Keratinocyte (primary cell): ENCODE measurements at regions not wholly inside any gene's neighbourhood (a gene's known extent, or its start where the extent isn't known, plus 50 kb on each side); places are given as distances from the start of the nearest gene placed in this dataset.

Source experiments
- DNase-seq: peaks from one replicate; pipeline ENCODE4 v3.0.0-alpha.2; 2011; ENCODE audit warnings: low read depth, missing footprints, low spot score
- FAIRE-seq: peaks from 2 replicates; lab custom pipeline; 2011; peaks lifted over from hg19 to GRCh38; lab: Jason Lieb, UNC
- H2AFZ ChIP-seq: 2 replicates; pipeline ENCODE4 v1.6.0; 2012; ENCODE audit warnings: low read length, control low read depth, inconsistent platforms; ENCODE audit not compliant: control insufficient read depth
- H3K27ac ChIP-seq: 2 replicates; pipeline ENCODE4 v1.5.1; 2011; ENCODE audit warnings: low read length; ENCODE audit not compliant: control insufficient read depth, insufficient read depth
- H3K27me3 ChIP-seq: 3 replicates; pipeline ENCODE4 v1.6.0; 2011; ENCODE audit warnings: low read length; ENCODE audit not compliant: control insufficient read depth, insufficient read depth; ENCODE audit errors: extremely low read depth
- H3K36me3 ChIP-seq, 2 experiments: 2 replicates in 1 of 2; 3 replicates in 1 of 2; pipeline ENCODE4 v1.5.1; 2011; ENCODE audit warnings: low read length in 2 of 2, mild to moderate bottlenecking in 1 of 2; ENCODE audit not compliant: control insufficient read depth in 2 of 2, insufficient read depth in 2 of 2; ENCODE audit errors: extremely low read depth in 1 of 2
- H3K4me1 ChIP-seq: 3 replicates; pipeline ENCODE4 v1.5.1; 2011; ENCODE audit warnings: low read length; ENCODE audit not compliant: control insufficient read depth, insufficient read depth; ENCODE audit errors: extremely low read depth
- H3K4me2 ChIP-seq: 3 replicates; pipeline ENCODE4 v1.6.0; 2011; ENCODE audit warnings: low read depth, low read length; ENCODE audit not compliant: control insufficient read depth, insufficient read depth; ENCODE audit errors: extremely low read depth
- H3K4me3 ChIP-seq, 3 experiments: fragments of 200-600 bp in 1 of 3; sonication (generic) in 1 of 3; 2 replicates in 2 of 3; 3 replicates in 1 of 3; pipeline ENCODE4 v1.5.1; 2011 to 2016; ENCODE audit warnings: low read length in 3 of 3, mild to moderate bottlenecking in 3 of 3, control low read depth in 2 of 3, inconsistent platforms in 1 of 3, low read depth in 1 of 3, mixed read lengths in 1 of 3, mixed run types in 1 of 3, moderate library complexity in 1 of 3; ENCODE audit not compliant: control insufficient read depth in 2 of 3, insufficient read depth in 2 of 3; ENCODE audit errors: extremely low read depth in 1 of 3
- H3K79me2 ChIP-seq: 2 replicates; pipeline ENCODE4 v1.6.0; 2012; ENCODE audit warnings: low read length; ENCODE audit not compliant: control insufficient read depth, insufficient read depth
- H3K9ac ChIP-seq: 3 replicates; pipeline ENCODE4 v1.6.0; 2011; ENCODE audit warnings: low read length; ENCODE audit not compliant: control insufficient read depth, insufficient read depth; ENCODE audit errors: extremely low read depth
- H3K9me1 ChIP-seq: 3 replicates; pipeline ENCODE4 v1.6.0; 2011; ENCODE audit warnings: low read length; ENCODE audit not compliant: control insufficient read depth, insufficient read depth; ENCODE audit errors: extremely low read depth
- H3K9me3 ChIP-seq: 2 replicates; pipeline ENCODE4 v1.5.1; 2012; ENCODE audit warnings: low read depth, low read length; ENCODE audit not compliant: control insufficient read depth
- H4K20me1 ChIP-seq: 3 replicates; pipeline ENCODE4 v1.6.0; 2011; ENCODE audit warnings: low read length; ENCODE audit not compliant: control insufficient read depth, insufficient read depth; ENCODE audit errors: extremely low read depth
- CTCF ChIP-seq, 3 experiments: IDR thresholded peaks in 1 of 3; conservative IDR thresholded peaks in 1 of 3; optimal IDR thresholded peaks in 1 of 3; 2 replicates in 2 of 3; 3 replicates in 1 of 3; pipeline versions ENCODE3 to v1.5.1; 2011; ENCODE audit warnings: low read length in 3 of 3, mild to moderate bottlenecking in 3 of 3, moderate library complexity in 2 of 3, control low read depth in 1 of 3, inconsistent platforms in 1 of 3; ENCODE audit not compliant: insufficient read depth in 2 of 3; ENCODE audit errors: extremely low read depth in 1 of 3
- EZH2 ChIP-seq: IDR thresholded peaks from one replicate; pipeline ENCODE4 v1.6.1; 2012; ENCODE audit warnings: inconsistent platforms, mild to moderate bottlenecking, low read length, moderate library complexity
- dilution Hi-C: fragments of 300-500 bp; cut with MboI; formaldehyde crosslinking; loops from one replicate; pipeline ENCODE4 v1.7.0; 2020; ENCODE audit warnings: low sequenced_read_pairs; ENCODE audit not compliant: extremely low pct_ligation_motif_present

DNA sequence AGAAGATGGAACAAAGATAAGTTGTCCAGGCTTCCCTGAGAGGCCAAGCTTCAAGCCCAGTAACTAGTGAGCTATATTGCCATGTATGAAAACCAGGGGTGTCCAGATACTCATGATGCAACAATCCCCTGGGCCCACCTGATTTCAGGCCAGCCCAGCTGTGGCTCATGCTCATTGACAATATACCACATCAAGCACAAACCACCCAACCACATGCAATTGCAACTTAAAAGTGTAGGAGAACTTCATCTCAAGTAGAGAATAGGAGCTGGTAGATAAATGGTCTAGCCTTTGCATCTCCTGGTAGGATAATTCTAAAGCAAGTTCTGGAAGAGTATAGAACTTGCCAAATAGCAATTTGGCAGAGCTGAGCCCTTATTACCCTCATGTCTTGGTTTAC lies 561.3 kb downstream of the IGSF11 start:
- no peak overlapping the region for H3K9ac ChIP-seq
- no peak overlapping the region for H3K4me3 ChIP-seq
- H3K79me2 ChIP-seq: no peaks in the 10 kb centered on the region
- H3K4me2 ChIP-seq: no peak overlapping the region
- no peaks in the 10 kb centered on the region for H3K4me1 ChIP-seq
- dilution Hi-C loops: no loop called here
- H2AFZ ChIP-seq: no peak overlapping the region
- no peak overlapping the region for H3K27ac ChIP-seq
- TF ChIP-seq CTCF (optimal IDR thresholded peaks at IDR 0.05 in 1 of 3, IDR thresholded peaks at IDR 0.05 in 1 of 3, conservative IDR thresholded peaks at IDR 0.05 in 1 of 3; ENCODE audit: extremely low read depth in 1 of 3, insufficient read depth in 2 of 3, low read length in 3 of 3): no peak
- no peak for TF ChIP-seq EZH2
- DNase-seq: no peak
- FAIRE-seq: no peak
- H3K9me3 ChIP-seq: no peaks in the 10 kb centered on the region
- H3K9me1 ChIP-seq: no peaks in the 10 kb centered on the region
- H3K27me3 ChIP-seq: no peaks in the 10 kb centered on the region
- H4K20me1 ChIP-seq: no peaks in the 10 kb centered on the region
- H3K36me3 ChIP-seq: no peaks in the 10 kb centered on the region

DNA sequence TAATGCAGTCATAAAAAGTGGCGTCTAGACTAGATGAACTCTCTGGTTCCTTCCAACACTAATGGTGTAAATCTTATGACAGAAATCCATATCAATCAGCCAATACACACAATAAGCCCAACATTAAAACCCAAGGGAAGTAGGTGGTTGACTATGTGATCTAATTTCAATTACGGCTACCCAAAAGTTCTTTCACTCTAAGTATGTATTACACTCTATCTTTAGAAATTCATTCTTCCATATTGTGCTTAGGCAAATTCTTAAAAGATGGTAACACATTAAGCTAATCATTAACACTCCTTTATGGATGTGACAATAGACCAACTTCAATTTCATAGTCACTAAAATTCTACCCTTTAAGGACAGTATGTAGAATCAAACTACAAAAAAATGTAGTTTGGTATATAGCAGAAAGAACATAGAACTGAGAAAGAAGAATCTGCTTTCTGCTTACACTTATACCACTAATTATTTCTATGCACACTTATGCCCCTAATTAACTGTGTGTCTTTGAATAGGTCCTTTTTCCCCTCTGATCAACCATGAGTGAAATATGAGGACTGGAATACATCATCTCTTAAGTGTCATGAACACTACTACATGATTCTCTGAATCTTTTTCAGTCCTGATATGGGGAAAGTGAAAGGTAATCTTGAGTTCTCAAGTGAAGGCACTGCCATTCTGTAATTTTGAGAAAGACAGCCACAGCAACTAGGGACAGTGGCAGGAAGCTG lies 557.6 kb downstream of the IGSF11 start:
- H2AFZ ChIP-seq: no peak overlapping the region
- H3K4me1 ChIP-seq: no peaks in the 10 kb centered on the region
- no peak overlapping the region for H3K27ac ChIP-seq
- H4K20me1 ChIP-seq: no peaks in the 10 kb centered on the region
- no peaks in the 10 kb centered on the region for H3K9me3 ChIP-seq
- no peak for TF ChIP-seq EZH2
- no peak for TF ChIP-seq CTCF (optimal IDR thresholded peaks at IDR 0.05 in 1 of 3, IDR thresholded peaks at IDR 0.05 in 1 of 3, conservative IDR thresholded peaks at IDR 0.05 in 1 of 3; ENCODE audit: extremely low read depth in 1 of 3, insufficient read depth in 2 of 3, low read length in 3 of 3)
- no peaks in the 10 kb centered on the region for H3K9me1 ChIP-seq
- no peak overlapping the region for H3K4me3 ChIP-seq
- DNase-seq (no peak), FAIRE-seq (no peak)
- dilution Hi-C loops: no loop called here
- no peaks in the 10 kb centered on the region for H3K36me3 ChIP-seq
- no peak overlapping the region for H3K4me2 ChIP-seq
- H3K27me3 ChIP-seq: no peaks in the 10 kb centered on the region
- H3K79me2 ChIP-seq: no peaks in the 10 kb centered on the region
- no peak overlapping the region for H3K9ac ChIP-seq
